ENCODE measurements at regions not wholly inside any gene's neighbourhood (a gene's known extent, or its start where the extent isn't known, plus 50 kb on each side); places are given as distances from the start of the nearest gene placed in this dataset.

- TF ChIP-seq CTCF (IDR thresholded peaks at IDR 0.05; ENCODE audit: poor library complexity, severe bottlenecking) (no peak), TAF1 (IDR thresholded peaks at IDR 0.05; ENCODE audit: low read depth) (no peak), MXI1 (conservative IDR thresholded peaks at IDR 0.05; ENCODE audit: poor library complexity, severe bottlenecking) (no peak), EZH2 (IDR thresholded peaks at IDR 0.05; ENCODE audit: borderline replicate concordance, insufficient read depth, low read length, poor library complexity, severe bottlenecking) (no peak), POLR2AphosphoS5 (IDR thresholded peaks at IDR 0.05) (no peak)
- TF ChIP-seq, protein P1, sequence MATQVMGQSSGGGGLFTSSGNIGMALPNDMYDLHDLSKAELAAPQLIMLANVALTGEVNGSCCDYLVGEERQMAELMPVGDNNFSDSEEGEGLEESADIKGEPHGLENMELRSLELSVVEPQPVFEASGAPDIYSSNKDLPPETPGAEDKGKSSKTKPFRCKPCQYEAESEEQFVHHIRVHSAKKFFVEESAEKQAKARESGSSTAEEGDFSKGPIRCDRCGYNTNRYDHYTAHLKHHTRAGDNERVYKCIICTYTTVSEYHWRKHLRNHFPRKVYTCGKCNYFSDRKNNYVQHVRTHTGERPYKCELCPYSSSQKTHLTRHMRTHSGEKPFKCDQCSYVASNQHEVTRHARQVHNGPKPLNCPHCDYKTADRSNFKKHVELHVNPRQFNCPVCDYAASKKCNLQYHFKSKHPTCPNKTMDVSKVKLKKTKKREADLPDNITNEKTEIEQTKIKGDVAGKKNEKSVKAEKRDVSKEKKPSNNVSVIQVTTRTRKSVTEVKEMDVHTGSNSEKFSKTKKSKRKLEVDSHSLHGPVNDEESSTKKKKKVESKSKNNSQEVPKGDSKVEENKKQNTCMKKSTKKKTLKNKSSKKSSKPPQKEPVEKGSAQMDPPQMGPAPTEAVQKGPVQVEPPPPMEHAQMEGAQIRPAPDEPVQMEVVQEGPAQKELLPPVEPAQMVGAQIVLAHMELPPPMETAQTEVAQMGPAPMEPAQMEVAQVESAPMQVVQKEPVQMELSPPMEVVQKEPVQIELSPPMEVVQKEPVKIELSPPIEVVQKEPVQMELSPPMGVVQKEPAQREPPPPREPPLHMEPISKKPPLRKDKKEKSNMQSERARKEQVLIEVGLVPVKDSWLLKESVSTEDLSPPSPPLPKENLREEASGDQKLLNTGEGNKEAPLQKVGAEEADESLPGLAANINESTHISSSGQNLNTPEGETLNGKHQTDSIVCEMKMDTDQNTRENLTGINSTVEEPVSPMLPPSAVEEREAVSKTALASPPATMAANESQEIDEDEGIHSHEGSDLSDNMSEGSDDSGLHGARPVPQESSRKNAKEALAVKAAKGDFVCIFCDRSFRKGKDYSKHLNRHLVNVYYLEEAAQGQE (IDR thresholded peaks at IDR 0.05; ENCODE audit: borderline replicate concordance) = no peak
Observed at GRCh38 chr12:61254225-61254624, 1006.0 kb upstream of the USP15 start.

Data from neural cell (in vitro differentiated cells).